ENCODE measurements at regions not wholly inside any gene's neighbourhood (a gene's known extent, or its start where the extent isn't known, plus 50 kb on each side); places are given as distances from the start of the nearest gene placed in this dataset.
"Not testable (repeated sequence)": the region's sequence is repeated elsewhere in the genome, so short reads cannot be mapped to it uniquely, and the experiment has no call there.

DNA sequence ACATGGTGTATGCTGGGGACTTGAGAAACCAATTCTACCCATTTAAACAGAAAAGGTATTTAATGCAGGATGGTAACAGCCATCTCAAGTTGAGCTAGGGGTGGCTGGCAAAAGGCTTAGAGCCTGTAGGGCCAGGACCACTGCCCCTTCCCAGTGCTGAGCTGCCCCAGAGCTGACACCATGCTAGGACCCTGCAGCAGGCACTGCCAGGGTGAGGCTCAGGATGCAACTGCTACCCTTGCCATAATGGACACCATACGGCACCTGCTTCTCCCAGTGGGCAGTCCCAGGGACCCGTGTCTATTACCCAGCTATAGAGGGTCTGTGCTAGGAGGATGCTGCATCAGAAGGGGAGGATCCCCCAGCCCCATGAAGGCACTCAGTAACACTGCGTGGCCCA is 160.7 kb upstream of the ADCY1 start:
- DNase-seq: no peak

GRCh38 chr7:45414226-45414625 is 159.9 kb upstream of the ADCY1 start:
- DNase-seq: no peak

DNA sequence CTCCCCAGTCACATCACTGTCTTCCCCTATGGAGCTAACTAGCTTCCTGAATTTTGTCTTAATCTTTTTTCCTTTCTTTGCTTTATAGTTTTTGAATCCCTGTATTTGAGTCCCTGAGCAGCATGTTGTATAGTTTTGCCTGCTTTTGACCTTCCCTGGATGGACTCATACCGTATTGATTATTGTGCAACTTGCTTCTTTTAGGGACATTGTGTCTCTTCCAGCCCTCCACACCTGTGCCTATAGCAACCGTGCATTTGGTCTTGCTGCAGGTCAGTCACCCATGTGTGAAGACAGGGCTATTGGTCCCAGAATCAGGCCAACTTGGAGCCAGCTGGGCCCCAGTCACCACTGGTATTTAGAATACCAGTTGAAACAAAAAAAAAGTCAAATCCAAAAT is 158.9 kb upstream of the ADCY1 start:
- no peak for DNase-seq

DNA sequence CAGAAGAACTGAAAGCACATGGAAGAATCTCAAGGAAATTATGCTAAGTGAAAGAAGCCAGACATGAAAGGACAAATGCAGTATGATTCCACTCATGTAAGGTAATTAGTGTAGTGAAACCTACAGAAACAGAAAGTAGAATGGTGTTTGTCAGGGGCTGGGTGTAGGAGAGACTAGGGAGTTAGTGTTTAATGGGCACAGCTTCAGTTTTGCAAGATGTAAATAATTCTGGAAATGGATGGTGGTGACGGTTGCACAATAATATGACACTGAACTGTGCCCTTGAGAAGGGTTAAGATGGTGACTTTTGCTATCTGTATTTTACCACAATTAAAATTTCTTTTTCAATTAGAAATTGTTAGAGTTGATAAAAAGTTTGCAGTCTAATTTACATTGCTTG is 157.3 kb upstream of the ADCY1 start:
- no peak for DNase-seq

- DNase-seq: no peak
Observed at GRCh38 chr7:45417268-45417667, 156.9 kb upstream of the ADCY1 start.

GRCh38 chr7:45417735-45418134 is 156.4 kb upstream of the ADCY1 start:
- no peak for DNase-seq

GRCh38 chr7:45420843-45421495 is 153.2 kb upstream of the ADCY1 start:
- DNase-seq: no peak

DNA sequence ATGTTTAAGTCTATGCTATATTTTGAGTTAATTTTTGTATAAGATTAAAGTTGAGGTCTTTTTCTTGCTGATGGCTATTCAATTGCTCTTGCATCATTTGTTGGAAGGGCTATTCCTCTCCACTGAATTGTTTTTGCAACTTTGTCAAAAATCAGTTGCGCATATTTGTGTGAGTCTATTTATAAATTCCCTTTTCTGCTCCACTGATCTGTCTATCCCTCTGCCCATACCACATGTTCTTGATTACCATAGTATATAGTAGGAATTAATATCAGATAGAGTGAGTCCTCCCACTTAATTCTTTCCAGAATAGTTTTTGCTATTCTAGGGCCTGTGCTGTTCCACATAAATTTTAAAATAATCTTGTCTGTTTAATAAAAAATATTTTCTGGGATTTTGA is 152.4 kb upstream of the ADCY1 start:
- DNase-seq: no peak

- no peak for DNase-seq
Observed at GRCh38 chr7:45430397-45430796, 143.8 kb upstream of the ADCY1 start.

GRCh38 chr7:45434167-45434784 is 139.9 kb upstream of the ADCY1 start:
- DNase-seq: no peak

GRCh38 chr7:45435131-45435530 is 139.0 kb upstream of the ADCY1 start:
- no peak for DNase-seq

GRCh38 chr7:45435846-45436245 is 138.3 kb upstream of the ADCY1 start:
- DNase-seq: no peak

DNA sequence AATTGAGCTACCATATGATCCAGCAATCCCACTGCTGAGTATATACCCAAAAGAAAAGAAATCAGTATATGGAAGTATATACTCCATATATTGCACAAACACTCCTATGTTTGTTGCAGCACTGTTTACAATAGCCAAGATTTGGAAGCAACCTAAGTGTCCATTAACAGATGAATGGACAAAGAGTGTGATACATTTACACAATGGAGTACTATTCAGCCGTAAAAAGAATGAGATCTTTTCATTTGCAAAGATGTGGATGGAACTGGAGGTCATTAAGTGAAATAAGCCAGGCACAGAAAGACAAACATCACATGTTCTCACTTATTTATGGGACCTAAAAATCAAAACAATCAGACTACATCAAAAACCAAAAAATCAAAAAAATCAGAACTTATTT is 133.4 kb upstream of the ADCY1 start:
- not testable (repeated sequence) for DNase-seq

DNA sequence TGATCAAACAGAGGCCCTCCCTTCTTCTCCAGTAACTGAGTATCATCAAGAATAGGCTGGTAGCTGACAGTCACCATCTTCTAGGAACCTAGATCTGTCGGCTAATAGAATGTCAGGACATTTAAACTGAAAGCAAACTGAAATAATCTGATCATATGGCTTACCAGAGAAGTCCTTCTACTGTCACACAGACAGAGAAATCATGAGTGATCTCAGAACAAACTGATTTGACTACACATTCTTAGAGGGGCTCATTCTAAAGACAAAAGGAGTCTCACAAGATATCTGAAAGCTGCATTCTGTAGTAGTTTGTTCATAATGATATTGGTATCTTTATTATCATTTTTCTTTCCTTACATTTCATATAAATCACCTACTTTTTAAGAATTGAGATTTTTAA is 130.9 kb upstream of the ADCY1 start:
- no peak for DNase-seq

- no peak for DNase-seq
Observed at GRCh38 chr7:45446195-45446944, 127.8 kb upstream of the ADCY1 start.

DNA sequence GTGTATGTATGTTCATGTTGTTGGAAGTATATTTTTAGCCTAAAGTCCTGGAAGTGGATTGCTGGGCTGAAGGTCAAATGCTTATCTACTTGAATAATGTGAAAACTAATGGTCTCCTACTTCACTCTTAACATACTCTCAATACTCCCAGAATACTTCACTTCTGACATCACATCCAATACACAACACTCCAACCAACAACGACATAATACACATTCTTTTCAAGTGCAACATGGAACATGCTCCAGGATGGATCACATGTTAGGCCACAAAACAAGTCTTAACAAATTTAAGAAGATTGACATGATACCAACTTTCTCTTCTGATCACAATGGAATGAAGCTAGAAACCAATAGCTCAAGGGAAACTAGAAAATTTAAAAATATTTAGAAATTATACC is 126.9 kb upstream of the ADCY1 start:
- DNase-seq: no peak

DNA sequence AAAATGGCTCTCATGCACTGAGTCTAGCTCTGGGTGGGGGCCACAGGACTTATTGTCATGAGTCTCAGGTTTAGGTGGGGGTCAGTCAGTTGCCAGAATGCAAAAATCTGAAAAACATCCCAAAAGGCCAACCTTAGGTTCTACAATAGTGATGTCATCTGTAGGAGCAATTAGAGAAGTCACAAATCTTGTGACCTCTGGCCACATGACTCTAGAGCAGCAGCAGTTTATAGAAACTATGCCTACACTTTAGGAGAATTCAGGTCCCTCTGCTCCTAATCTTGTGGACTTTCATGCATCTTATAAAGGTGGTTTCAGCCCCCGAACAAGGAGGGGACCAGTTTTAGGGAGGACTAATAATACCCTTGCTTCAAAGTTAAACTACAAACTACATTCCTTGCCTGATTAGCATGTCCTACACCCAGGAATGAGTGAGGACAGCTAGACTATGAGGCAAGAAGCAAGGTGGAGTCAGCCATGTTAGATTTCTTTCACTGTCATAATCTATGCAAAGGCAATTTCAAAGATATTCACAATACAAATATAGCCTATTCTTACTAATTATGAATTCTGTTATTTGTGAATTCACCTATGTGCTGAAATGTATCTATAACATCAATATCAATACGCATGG is 123.5 kb upstream of the ADCY1 start:
- no peak for DNase-seq

- no peak for DNase-seq
Observed at GRCh38 chr7:45451342-45452035, 122.7 kb upstream of the ADCY1 start.

DNA sequence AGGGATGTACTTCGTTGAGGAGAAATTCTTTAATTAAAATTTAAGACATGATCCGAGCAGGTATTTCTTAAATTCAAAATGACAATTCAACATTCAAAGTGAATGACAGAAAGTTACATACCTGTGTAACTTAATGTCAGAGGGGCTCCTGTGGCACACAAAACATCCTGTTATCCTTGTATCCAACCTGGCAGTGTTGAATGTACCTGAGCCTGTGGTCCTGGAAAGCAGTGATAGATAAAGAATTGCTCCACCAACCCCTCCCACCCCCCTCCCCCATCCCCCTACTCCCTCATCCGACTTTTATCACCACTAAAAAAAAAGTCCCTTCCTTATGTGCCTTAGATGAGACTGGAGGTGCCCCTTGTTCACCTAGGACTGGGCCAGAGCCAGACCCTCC is 119.4 kb upstream of the ADCY1 start:
- DNase-seq: no peak

GRCh38 chr7:45455662-45456061 is 118.5 kb upstream of the ADCY1 start:
- DNase-seq: no peak

DNA sequence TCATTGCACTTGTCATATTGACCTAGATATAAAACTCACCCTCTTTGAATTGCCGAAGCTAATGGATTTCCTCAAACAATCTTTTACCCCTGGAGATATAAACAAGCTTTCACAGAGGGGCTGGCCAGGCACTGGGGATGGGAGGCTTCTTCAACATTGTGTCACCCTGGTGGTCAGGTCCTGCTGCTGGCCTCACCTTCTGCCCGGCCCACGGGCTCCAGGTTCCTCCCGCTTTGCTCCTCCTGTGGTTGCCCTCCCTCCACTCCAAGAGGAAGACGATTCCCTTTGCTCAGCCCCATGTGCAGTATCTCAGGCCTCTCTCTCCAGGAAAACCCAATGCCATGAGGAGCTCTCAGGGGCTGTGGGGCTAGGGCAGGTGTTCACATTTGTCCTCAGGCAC is 118.1 kb upstream of the ADCY1 start:
- DNase-seq: no peak

DNA sequence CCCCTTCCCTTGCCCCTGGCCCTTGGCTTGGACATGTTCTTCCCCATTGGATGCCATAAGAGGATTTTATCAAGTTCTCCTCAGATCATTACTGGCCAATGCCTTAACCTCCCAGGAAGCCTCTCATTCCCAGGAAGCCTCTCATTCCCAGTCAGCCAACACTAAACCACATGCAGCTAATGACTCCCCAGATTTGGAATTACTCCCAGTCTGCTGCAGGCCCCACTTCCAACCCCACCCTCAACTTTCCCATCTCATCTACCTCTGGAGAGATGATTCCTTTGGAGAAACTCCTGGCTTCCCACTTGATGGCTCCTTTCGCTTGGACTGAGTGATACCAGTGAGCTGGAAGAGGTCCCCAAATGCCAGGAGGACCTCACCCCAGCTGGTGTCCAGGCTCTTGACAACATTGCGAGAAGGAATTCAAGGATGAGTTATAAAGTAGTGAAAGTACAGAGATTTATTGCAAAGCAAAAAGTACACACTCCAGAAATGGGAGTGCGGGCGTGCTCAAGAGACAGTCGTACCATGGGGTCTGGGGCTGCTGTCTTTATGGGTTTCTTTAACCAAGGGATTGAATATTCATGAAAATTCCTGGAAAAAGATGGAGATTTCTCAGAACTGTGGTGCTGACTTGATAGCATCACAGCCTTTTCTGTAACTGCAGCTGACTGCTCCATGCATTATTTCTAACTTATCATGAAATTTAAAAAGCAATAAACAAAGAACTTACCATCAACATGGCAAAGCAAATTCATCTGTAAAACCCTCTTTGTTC is 117.2 kb upstream of the ADCY1 start:
- no peak for DNase-seq

GRCh38 chr7:45457591-45457990 is 116.6 kb upstream of the ADCY1 start:
- DNase-seq: no peak
